ENCODE measurements at regions not wholly inside any gene's neighbourhood (a gene's known extent, or its start where the extent isn't known, plus 50 kb on each side); places are given as distances from the start of the nearest gene placed in this dataset.

- ATAC-seq (ENCODE audit: insufficient read depth, low FRiP score): no peak
- Histone ChIP-seq H3K36me3 (ENCODE audit: control insufficient read depth in 4 of 4, insufficient read depth in 4 of 4, low read length in 4 of 4) (no peaks in the 10 kb centered on the region), H3K9ac (ENCODE audit: insufficient read depth in 1 of 2, low read length in 2 of 2) (no peak overlapping the region), H3K27me3 (ENCODE audit: control insufficient read depth in 3 of 3, insufficient read depth in 3 of 3, low read length in 2 of 3) (no peaks in the 10 kb centered on the region), H3K9me3 (ENCODE audit: control insufficient read depth in 4 of 4, insufficient read depth in 3 of 4, low read length in 3 of 4) (no peaks in the 10 kb centered on the region), H3K4me3 (no peak overlapping the region), H3K4me1 (ENCODE audit: control insufficient read depth in 5 of 5, insufficient read depth in 5 of 5, low read length in 5 of 5) (no peaks in the 10 kb centered on the region), H3K27ac (ENCODE audit: low read depth in 1 of 2, low read length in 1 of 2) (no peak overlapping the region)
- no peak for DNase-seq
- TF ChIP-seq CTCF (IDR thresholded peaks at IDR 0.05; ENCODE audit: control extremely low read depth, extremely low read depth): no peak
Observed at GRCh38 chr9:106653213-106653612, 209.8 kb upstream of the ZNF462 start.

- no peak overlapping the region for H3K27ac ChIP-seq (ENCODE audit: low read depth in 1 of 2, low read length in 1 of 2)
- ATAC-seq (ENCODE audit: insufficient read depth, low FRiP score) (no peak), DNase-seq (no peak)
- H3K9ac ChIP-seq (ENCODE audit: insufficient read depth in 1 of 2, low read length in 2 of 2): no peak overlapping the region
- no peaks in the 10 kb centered on the region for H3K36me3 ChIP-seq (ENCODE audit: control insufficient read depth in 4 of 4, insufficient read depth in 4 of 4, low read length in 4 of 4)
- H3K4me3 ChIP-seq: no peak overlapping the region
- no peaks in the 10 kb centered on the region for H3K27me3 ChIP-seq (ENCODE audit: control insufficient read depth in 3 of 3, insufficient read depth in 3 of 3, low read length in 2 of 3)
- no peak for TF ChIP-seq CTCF (IDR thresholded peaks at IDR 0.05; ENCODE audit: control extremely low read depth, extremely low read depth)
- no peaks in the 10 kb centered on the region for H3K4me1 ChIP-seq (ENCODE audit: control insufficient read depth in 5 of 5, insufficient read depth in 5 of 5, low read length in 5 of 5)
- H3K9me3 ChIP-seq (ENCODE audit: control insufficient read depth in 4 of 4, insufficient read depth in 3 of 4, low read length in 3 of 4): no peaks in the 10 kb centered on the region
- WGBS, 2 donors: 61 to 62% methylated on average over 2 of the region's 2 CpGs
Observed at GRCh38 chr9:106655966-106656365, 207.0 kb upstream of the ZNF462 start.

GRCh38 chr9:106657926-106658325 lies 205.0 kb upstream of the ZNF462 start:
- DNase-seq (no peak), ATAC-seq (ENCODE audit: insufficient read depth, low FRiP score) (no peak)
- Histone ChIP-seq H3K9ac (ENCODE audit: insufficient read depth in 1 of 2, low read length in 2 of 2) (no peak overlapping the region), H3K4me3 (no peak overlapping the region), H3K27ac (ENCODE audit: low read depth in 1 of 2, low read length in 1 of 2) (no peak overlapping the region), H3K4me1 (ENCODE audit: control insufficient read depth in 5 of 5, insufficient read depth in 5 of 5, low read length in 5 of 5) (peaks cover 0 to 1% (median 0%) of the 10 kb centered on the region in 5 donors), H3K9me3 (ENCODE audit: control insufficient read depth in 4 of 4, insufficient read depth in 3 of 4, low read length in 3 of 4) (no peaks in the 10 kb centered on the region), H3K27me3 (ENCODE audit: control insufficient read depth in 3 of 3, insufficient read depth in 3 of 3, low read length in 2 of 3) (no peaks in the 10 kb centered on the region), H3K36me3 (ENCODE audit: control insufficient read depth in 4 of 4, insufficient read depth in 4 of 4, low read length in 4 of 4) (no peaks in the 10 kb centered on the region)
- TF ChIP-seq CTCF (IDR thresholded peaks at IDR 0.05; ENCODE audit: control extremely low read depth, extremely low read depth): no peak

GRCh38 chr9:106668534-106668933 lies 194.4 kb upstream of the ZNF462 start:
- no peak overlapping the region for H3K4me3 ChIP-seq
- H3K36me3 ChIP-seq (ENCODE audit: control insufficient read depth in 4 of 4, insufficient read depth in 4 of 4, low read length in 4 of 4): no peaks in the 10 kb centered on the region
- H3K27me3 ChIP-seq (ENCODE audit: control insufficient read depth in 3 of 3, insufficient read depth in 3 of 3, low read length in 2 of 3): no peaks in the 10 kb centered on the region
- H3K27ac ChIP-seq (ENCODE audit: low read depth in 1 of 2, low read length in 1 of 2): no peak overlapping the region
- no peak overlapping the region for H3K9ac ChIP-seq (ENCODE audit: insufficient read depth in 1 of 2, low read length in 2 of 2)
- H3K9me3 ChIP-seq (ENCODE audit: control insufficient read depth in 4 of 4, insufficient read depth in 3 of 4, low read length in 3 of 4): no peaks in the 10 kb centered on the region
- no peak for DNase-seq
- peaks cover 0 to 2% (median 0%) of the 10 kb centered on the region in 5 donors for H3K4me1 ChIP-seq (ENCODE audit: control insufficient read depth in 5 of 5, insufficient read depth in 5 of 5, low read length in 5 of 5)
- ATAC-seq (ENCODE audit: insufficient read depth, low FRiP score): no peak
- 92 to 100% methylated on average over 1 of the region's 1 CpG for WGBS, 2 donors
- TF ChIP-seq CTCF (IDR thresholded peaks at IDR 0.05; ENCODE audit: control extremely low read depth, extremely low read depth): no peak
